ENCODE measurements at regions not wholly inside any gene's neighbourhood (a gene's known extent, or its start where the extent isn't known, plus 50 kb on each side); places are given as distances from the start of the nearest gene placed in this dataset.

- intact Hi-C loops (cut with DNase I): no loop called here
- H3K9me3 ChIP-seq: no peaks in the 10 kb centered on the region
- no peak overlapping the region for H3K27ac ChIP-seq
- 78 to 85% (median 81%) methylated on average over 6 of the region's 6 CpGs for WGBS, 4 donors
- DNase-seq: no peak
- H3K4me3 ChIP-seq: no peak overlapping the region
- TF ChIP-seq POLR2A (IDR thresholded peaks at IDR 0.05) (no peak), CTCF (IDR thresholded peaks at IDR 0.05) (no peak)
- no peaks in the 10 kb centered on the region for H3K4me1 ChIP-seq
- no peak for ATAC-seq
- H3K36me3 ChIP-seq: no peaks in the 10 kb centered on the region
- H3K27me3 ChIP-seq: no peaks in the 10 kb centered on the region
These were observed 751.3 kb upstream of the LRFN5 start for GRCh38 chr14:40855343-40855742.

- peaks cover 0 to 6% (median 0%) of the 10 kb centered on the region in 12 donors for H3K9me3 ChIP-seq
- intact Hi-C loops (cut with DNase I): no loop called here
- DNase-seq (no peak), ATAC-seq (no peak)
- H3K36me3 ChIP-seq: no peaks in the 10 kb centered on the region
- no peak overlapping the region for H3K4me3 ChIP-seq
- TF ChIP-seq CTCF (IDR thresholded peaks at IDR 0.05) (no peak), POLR2A (IDR thresholded peaks at IDR 0.05) (no peak)
- H3K27ac ChIP-seq: no peak overlapping the region
- no peaks in the 10 kb centered on the region for H3K4me1 ChIP-seq
- H3K27me3 ChIP-seq: no peaks in the 10 kb centered on the region
These were observed 756.5 kb upstream of the LRFN5 start for GRCh38 chr14:40850191-40850590.

GRCh38 chr14:40847480-40847879 is 759.2 kb upstream of the LRFN5 start:
- intact Hi-C loops (cut with DNase I): no loop called here
- Histone ChIP-seq H3K9me3 (peaks cover 0 to 6% (median 0%) of the 10 kb centered on the region in 12 donors), H3K27ac (no peak overlapping the region), H3K27me3 (no peaks in the 10 kb centered on the region), H3K4me3 (no peak overlapping the region), H3K4me1 (no peaks in the 10 kb centered on the region), H3K36me3 (no peaks in the 10 kb centered on the region)
- ATAC-seq: no peak
- TF ChIP-seq CTCF (IDR thresholded peaks at IDR 0.05) (no peak), POLR2A (IDR thresholded peaks at IDR 0.05) (no peak)
- DNase-seq: no peak

GRCh38 chr14:40842816-40843215 is 763.9 kb upstream of the LRFN5 start:
- H3K27me3 ChIP-seq: no peaks in the 10 kb centered on the region
- H3K36me3 ChIP-seq: no peaks in the 10 kb centered on the region
- no peak overlapping the region for H3K27ac ChIP-seq
- DNase-seq: no peak
- peaks cover 0 to 6% (median 0%) of the 10 kb centered on the region in 12 donors for H3K9me3 ChIP-seq
- H3K4me3 ChIP-seq: no peak overlapping the region
- TF ChIP-seq CTCF (IDR thresholded peaks at IDR 0.05): no peak
- TF ChIP-seq POLR2A (IDR thresholded peaks at IDR 0.05): no peak
- no peak for ATAC-seq
- intact Hi-C loops (cut with DNase I): no loop called here
- H3K4me1 ChIP-seq: no peaks in the 10 kb centered on the region
